ENCODE measurements at regions not wholly inside any gene's neighbourhood (a gene's known extent, or its start where the extent isn't known, plus 50 kb on each side); places are given as distances from the start of the nearest gene placed in this dataset.
"Not testable (repeated sequence)": the region's sequence is repeated elsewhere in the genome, so short reads cannot be mapped to it uniquely, and the experiment has no call there.

- TF ChIP-seq CTCF (conservative IDR thresholded peaks at IDR 0.05; ENCODE audit: low read length): no peak
- no peak for TF ChIP-seq EZH2phosphoT487 (IDR thresholded peaks at IDR 0.05; ENCODE audit: borderline replicate concordance)
- no peaks in the 10 kb centered on the region for H3K27me3 ChIP-seq (ENCODE audit: insufficient read depth, low read length, poor library complexity, severe bottlenecking)
- H3K9me2 ChIP-seq (replicated peaks; ENCODE audit: low read depth, low read length): no peaks in the 10 kb centered on the region
- H3K4me1 ChIP-seq (ENCODE audit: insufficient read depth, low read length, poor library complexity, severe bottlenecking): no peaks in the 10 kb centered on the region
- H3K79me2 ChIP-seq (ENCODE audit: insufficient read depth, low read length): no peaks in the 10 kb centered on the region
- no peak overlapping the region for H2AFZ ChIP-seq (ENCODE audit: low read length)
- no peaks in the 10 kb centered on the region for H4K20me1 ChIP-seq (ENCODE audit: insufficient read depth, low read length, poor library complexity, severe bottlenecking)
- no peak overlapping the region for H3K4me3 ChIP-seq (ENCODE audit: low read length, poor library complexity, severe bottlenecking)
- no peaks in the 10 kb centered on the region for H3K36me3 ChIP-seq (ENCODE audit: insufficient read depth, low read length)
- peaks cover 2% of the 10 kb centered on the region; the same call in 1 of the 2 replicates for H3K9me3 ChIP-seq (ENCODE audit: insufficient read depth, low read depth, low read length)
- H3F3A ChIP-seq (ENCODE audit: low read depth): no peaks in the 10 kb centered on the region
- no peak overlapping the region for H3K4me2 ChIP-seq (ENCODE audit: low read depth, low read length, poor library complexity, severe bottlenecking)
- no peak overlapping the region for H3K9ac ChIP-seq (ENCODE audit: low read depth, low read length, poor library complexity, severe bottlenecking)
These were observed 136.3 kb upstream of the PRICKLE1 start for GRCh38 chr12:42725809-42726208.

GRCh38 chr12:42716491-42716891 lies 126.9 kb upstream of the PRICKLE1 start:
- TF ChIP-seq EZH2phosphoT487 (IDR thresholded peaks at IDR 0.05; ENCODE audit: borderline replicate concordance) (no peak), CTCF (conservative IDR thresholded peaks at IDR 0.05; ENCODE audit: low read length) (no peak)
- Histone ChIP-seq H3F3A (ENCODE audit: low read depth) (no peaks in the 10 kb centered on the region), H4K20me1 (ENCODE audit: insufficient read depth, low read length, poor library complexity, severe bottlenecking) (no peaks in the 10 kb centered on the region), H3K36me3 (ENCODE audit: insufficient read depth, low read length) (no peaks in the 10 kb centered on the region), H2AFZ (ENCODE audit: low read length) (no peak overlapping the region), H3K79me2 (ENCODE audit: insufficient read depth, low read length) (no peaks in the 10 kb centered on the region), H3K9ac (ENCODE audit: low read depth, low read length, poor library complexity, severe bottlenecking) (no peak overlapping the region), H3K4me1 (ENCODE audit: insufficient read depth, low read length, poor library complexity, severe bottlenecking) (no peaks in the 10 kb centered on the region), H3K4me3 (ENCODE audit: low read length, poor library complexity, severe bottlenecking) (no peak overlapping the region), H3K27me3 (ENCODE audit: insufficient read depth, low read length, poor library complexity, severe bottlenecking) (no peaks in the 10 kb centered on the region), H3K4me2 (ENCODE audit: low read depth, low read length, poor library complexity, severe bottlenecking) (no peak overlapping the region), H3K9me2 (replicated peaks; ENCODE audit: low read depth, low read length) (no peaks in the 10 kb centered on the region), H3K9me3 (ENCODE audit: insufficient read depth, low read depth, low read length) (no peaks in the 10 kb centered on the region)

GRCh38 chr12:42713566-42713965 lies 124.0 kb upstream of the PRICKLE1 start:
- H3K36me3 ChIP-seq (ENCODE audit: insufficient read depth, low read length); H2AFZ ChIP-seq (ENCODE audit: low read length); H3K9me3 ChIP-seq (ENCODE audit: insufficient read depth, low read depth, low read length); H3K9me2 ChIP-seq (replicated peaks; ENCODE audit: low read depth, low read length); H3F3A ChIP-seq (ENCODE audit: low read depth); H3K4me1 ChIP-seq (ENCODE audit: insufficient read depth, low read length, poor library complexity, severe bottlenecking); H3K4me2 ChIP-seq (ENCODE audit: low read depth, low read length, poor library complexity, severe bottlenecking); H3K79me2 ChIP-seq (ENCODE audit: insufficient read depth, low read length); H3K4me3 ChIP-seq (ENCODE audit: low read length, poor library complexity, severe bottlenecking); H3K9ac ChIP-seq (ENCODE audit: low read depth, low read length, poor library complexity, severe bottlenecking); H3K27me3 ChIP-seq (ENCODE audit: insufficient read depth, low read length, poor library complexity, severe bottlenecking); H4K20me1 ChIP-seq (ENCODE audit: insufficient read depth, low read length, poor library complexity, severe bottlenecking): not testable (repeated sequence)

GRCh38 chr12:42708374-42708773 lies 118.8 kb upstream of the PRICKLE1 start:
- H3K27me3 ChIP-seq (ENCODE audit: insufficient read depth, low read length, poor library complexity, severe bottlenecking); H3K79me2 ChIP-seq (ENCODE audit: insufficient read depth, low read length); H2AFZ ChIP-seq (ENCODE audit: low read length); H3K36me3 ChIP-seq (ENCODE audit: insufficient read depth, low read length); H3K4me3 ChIP-seq (ENCODE audit: low read length, poor library complexity, severe bottlenecking); H3F3A ChIP-seq (ENCODE audit: low read depth); H3K4me2 ChIP-seq (ENCODE audit: low read depth, low read length, poor library complexity, severe bottlenecking); H3K9ac ChIP-seq (ENCODE audit: low read depth, low read length, poor library complexity, severe bottlenecking); H3K4me1 ChIP-seq (ENCODE audit: insufficient read depth, low read length, poor library complexity, severe bottlenecking); H3K9me3 ChIP-seq (ENCODE audit: insufficient read depth, low read depth, low read length); H3K9me2 ChIP-seq (replicated peaks; ENCODE audit: low read depth, low read length); H4K20me1 ChIP-seq (ENCODE audit: insufficient read depth, low read length, poor library complexity, severe bottlenecking): not testable (repeated sequence)
